DND-41 (cell line): ENCODE measurements at regions not wholly inside any gene's neighbourhood (a gene's known extent, or its start where the extent isn't known, plus 50 kb on each side); places are given as distances from the start of the nearest gene placed in this dataset.

ENCODE experiments used
- ATAC-seq: fragments of 200-7000 bp; cut with Tn5 transposase; 3 replicates; pipeline ENCODE4 v1.9.1; 2021; ENCODE audit warnings: low read depth; ENCODE audit not compliant: insufficient read depth
- DNase-seq: peaks from one replicate; pipeline ENCODE4 v3.0.0-alpha.2; 2020
- H2AFZ ChIP-seq: 2 replicates; pipeline ENCODE4 v1.6.0; 2012; ENCODE audit warnings: low read depth, low read length
- H3K27ac ChIP-seq: 2 replicates; pipeline ENCODE4 v1.5.1; 2012; ENCODE audit warnings: low read length, inconsistent platforms
- H3K27me3 ChIP-seq: fragments of 200-600 bp; sonication (generic); 2 replicates; pipeline ENCODE4 v1.6.0; 2012; ENCODE audit warnings: low read length, mild to moderate bottlenecking, inconsistent platforms; ENCODE audit not compliant: insufficient read depth, poor library complexity
- H3K36me3 ChIP-seq: 2 replicates; pipeline ENCODE4 v1.5.1; 2012; ENCODE audit warnings: low read length, inconsistent platforms; ENCODE audit not compliant: insufficient read depth
- H3K4me1 ChIP-seq: 2 replicates; pipeline ENCODE4 v1.5.1; 2012; ENCODE audit warnings: mild to moderate bottlenecking, low read length; ENCODE audit not compliant: insufficient read depth
- H3K4me2 ChIP-seq: 2 replicates; pipeline ENCODE4 v1.6.0; 2012; ENCODE audit warnings: mild to moderate bottlenecking, moderate library complexity, low read length, inconsistent platforms; ENCODE audit not compliant: insufficient read depth
- H3K4me3 ChIP-seq, 2 experiments: fragments of 200-600 bp in 1 of 2; shearing (Covaris generic) in 1 of 2; 2 replicates each; pipeline ENCODE4 v1.5.1; 2012 to 2016; ENCODE audit warnings: inconsistent platforms in 2 of 2, low read length in 2 of 2, mild to moderate bottlenecking in 2 of 2, low read depth in 1 of 2, moderate library complexity in 1 of 2
- H3K79me2 ChIP-seq: 2 replicates; pipeline ENCODE4 v1.6.0; 2012; ENCODE audit warnings: low read length, inconsistent platforms; ENCODE audit not compliant: insufficient read depth
- H3K9ac ChIP-seq: 2 replicates; pipeline ENCODE4 v1.6.0; 2012; ENCODE audit warnings: low read depth, mild to moderate bottlenecking, inconsistent platforms, low read length, moderate library complexity
- H3K9me3 ChIP-seq: 2 replicates; pipeline ENCODE4 v1.5.1; 2012; ENCODE audit warnings: low read length, moderate library complexity, mild to moderate bottlenecking, inconsistent platforms; ENCODE audit not compliant: insufficient read depth, severe bottlenecking
- H4K20me1 ChIP-seq: 2 replicates; pipeline ENCODE4 v1.6.0; 2012; ENCODE audit warnings: low read length; ENCODE audit not compliant: insufficient read depth
- EZH2 ChIP-seq: IDR thresholded peaks from 3 replicates; pipeline ENCODE4 v1.6.1; 2012; ENCODE audit warnings: borderline replicate concordance, low read depth, mild to moderate bottlenecking, moderate library complexity, low read length, inconsistent platforms; ENCODE audit not compliant: severe bottlenecking
- TF ChIP-seq, protein P1 (sequence below): IDR thresholded peaks from 2 replicates; pipeline ENCODE4 v1.5.1; 2012; ENCODE audit warnings: borderline replicate concordance, low read length, moderate library complexity, mild to moderate bottlenecking; ENCODE audit not compliant: poor library complexity, severe bottlenecking; ENCODE audit errors: extremely low read depth

DNA sequence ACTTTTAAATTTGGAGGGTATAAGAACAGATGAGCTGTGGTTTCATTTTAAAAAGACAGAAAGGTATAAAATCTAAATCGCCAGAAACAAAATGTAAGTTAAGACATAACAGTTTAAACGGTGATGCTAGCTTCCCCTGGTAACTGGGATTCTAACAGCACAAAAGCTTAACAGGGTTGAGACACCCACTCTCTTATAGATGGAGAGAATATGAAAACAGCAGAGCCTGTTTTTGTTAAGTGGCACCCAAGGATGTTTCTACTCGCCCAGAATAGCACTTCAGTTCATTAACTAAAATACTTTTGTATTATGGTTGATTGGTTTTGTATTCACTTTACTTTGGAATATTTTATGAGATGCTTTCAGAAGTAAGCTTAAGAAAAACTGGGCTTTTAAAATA lies 151.9 kb upstream of the RND3 start:
- no peaks in the 10 kb centered on the region for H3K27me3 ChIP-seq
- no peak overlapping the region for H3K4me2 ChIP-seq
- TF ChIP-seq, protein P1, sequence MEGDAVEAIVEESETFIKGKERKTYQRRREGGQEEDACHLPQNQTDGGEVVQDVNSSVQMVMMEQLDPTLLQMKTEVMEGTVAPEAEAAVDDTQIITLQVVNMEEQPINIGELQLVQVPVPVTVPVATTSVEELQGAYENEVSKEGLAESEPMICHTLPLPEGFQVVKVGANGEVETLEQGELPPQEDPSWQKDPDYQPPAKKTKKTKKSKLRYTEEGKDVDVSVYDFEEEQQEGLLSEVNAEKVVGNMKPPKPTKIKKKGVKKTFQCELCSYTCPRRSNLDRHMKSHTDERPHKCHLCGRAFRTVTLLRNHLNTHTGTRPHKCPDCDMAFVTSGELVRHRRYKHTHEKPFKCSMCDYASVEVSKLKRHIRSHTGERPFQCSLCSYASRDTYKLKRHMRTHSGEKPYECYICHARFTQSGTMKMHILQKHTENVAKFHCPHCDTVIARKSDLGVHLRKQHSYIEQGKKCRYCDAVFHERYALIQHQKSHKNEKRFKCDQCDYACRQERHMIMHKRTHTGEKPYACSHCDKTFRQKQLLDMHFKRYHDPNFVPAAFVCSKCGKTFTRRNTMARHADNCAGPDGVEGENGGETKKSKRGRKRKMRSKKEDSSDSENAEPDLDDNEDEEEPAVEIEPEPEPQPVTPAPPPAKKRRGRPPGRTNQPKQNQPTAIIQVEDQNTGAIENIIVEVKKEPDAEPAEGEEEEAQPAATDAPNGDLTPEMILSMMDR, result no peak
- TF ChIP-seq EZH2, result no peak
- no peaks in the 10 kb centered on the region for H4K20me1 ChIP-seq
- no peak overlapping the region for H2AFZ ChIP-seq
- H3K4me3 ChIP-seq, result no peak overlapping the region
- H3K27ac ChIP-seq, result no peak overlapping the region
- ATAC-seq, result no peak
- no peak for DNase-seq
- no peaks in the 10 kb centered on the region for H3K79me2 ChIP-seq
- H3K9ac ChIP-seq, result no peak overlapping the region
- no peaks in the 10 kb centered on the region for H3K9me3 ChIP-seq
- no peaks in the 10 kb centered on the region for H3K4me1 ChIP-seq
- H3K36me3 ChIP-seq, result no peaks in the 10 kb centered on the region

DNA sequence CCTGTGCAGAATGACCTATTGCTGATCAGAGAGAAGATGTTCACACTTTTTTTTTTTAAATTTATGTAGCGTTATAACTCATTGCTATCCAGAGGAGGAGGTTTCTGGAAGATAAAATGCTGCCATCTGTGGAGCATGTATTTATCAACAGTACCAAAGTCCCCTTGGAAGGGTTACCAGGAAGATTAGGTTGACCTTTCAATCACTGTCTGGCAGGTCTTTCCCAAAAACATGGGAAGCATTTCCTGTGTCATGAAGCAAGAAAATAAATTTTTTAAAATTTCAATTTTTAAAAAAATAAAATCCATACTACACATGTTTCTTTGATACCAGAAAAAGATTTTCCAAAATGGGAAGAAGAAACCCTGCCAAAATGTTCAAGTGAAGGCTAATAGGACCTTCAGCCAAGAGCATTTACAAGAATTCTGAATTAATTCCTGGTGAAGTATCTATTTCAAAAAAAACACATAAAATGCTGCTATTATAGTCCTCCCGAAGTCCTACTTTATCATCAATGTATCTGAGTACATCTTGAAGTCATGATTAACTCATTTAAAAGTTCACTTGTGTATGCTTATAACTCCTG lies 143.9 kb upstream of the RND3 start:
- H2AFZ ChIP-seq, result no peak overlapping the region
- H3K4me2 ChIP-seq, result no peak overlapping the region
- H3K4me1 ChIP-seq, result no peaks in the 10 kb centered on the region
- H3K9me3 ChIP-seq, result no peaks in the 10 kb centered on the region
- no peaks in the 10 kb centered on the region for H4K20me1 ChIP-seq
- no peaks in the 10 kb centered on the region for H3K27me3 ChIP-seq
- TF ChIP-seq EZH2, result no peak
- TF ChIP-seq, protein P1, result no peak
- no peak overlapping the region for H3K4me3 ChIP-seq
- H3K27ac ChIP-seq, result no peak overlapping the region
- ATAC-seq, result no peak
- no peak overlapping the region for H3K9ac ChIP-seq
- no peaks in the 10 kb centered on the region for H3K79me2 ChIP-seq
- no peak for DNase-seq
- H3K36me3 ChIP-seq, result no peaks in the 10 kb centered on the region

DNA sequence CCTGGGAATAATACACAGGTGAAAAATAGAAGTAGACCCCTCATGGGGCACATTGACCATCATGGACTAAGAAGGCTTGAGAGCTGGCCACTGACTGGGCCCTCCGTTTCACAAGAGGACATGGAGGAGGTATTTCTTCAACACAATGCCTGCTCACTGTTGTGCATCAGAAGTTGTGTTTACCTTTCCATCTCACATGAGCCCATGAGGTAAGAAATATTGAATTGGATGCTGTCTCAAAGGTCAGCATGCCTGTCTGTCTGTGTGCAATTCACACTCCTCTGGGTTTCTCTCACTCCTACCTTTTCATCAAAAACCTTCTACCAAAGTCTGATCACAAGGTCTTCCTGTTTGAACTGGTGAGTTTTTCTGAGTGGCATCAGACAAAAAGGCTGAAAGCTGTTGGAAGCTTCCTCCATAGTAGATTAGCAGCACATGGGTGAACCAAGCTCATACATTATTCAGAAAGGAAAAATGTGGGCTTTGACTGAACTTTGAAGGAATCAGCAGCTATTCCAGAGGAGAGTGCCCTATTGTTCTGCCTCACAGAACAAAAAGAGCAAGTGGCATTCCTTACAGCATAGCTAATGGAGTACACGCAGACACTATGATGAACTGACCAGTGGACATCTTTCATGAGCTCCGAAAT lies 143.2 kb upstream of the RND3 start:
- no peak for ATAC-seq

More for the DNA sequence above, 143.2 kb upstream of the RND3 start:
- Histone ChIP-seq H3K4me2 (no peak overlapping the region), H3K27me3 (no peaks in the 10 kb centered on the region), H3K9me3 (no peaks in the 10 kb centered on the region), H3K79me2 (no peaks in the 10 kb centered on the region), H3K4me1 (no peaks in the 10 kb centered on the region), H3K4me3 (no peak overlapping the region), H3K27ac (no peak overlapping the region), H3K9ac (no peak overlapping the region), H3K36me3 (no peaks in the 10 kb centered on the region), H2AFZ (peak overlapping the region; percentile 0; the same call in 1 of the 2 replicates), H4K20me1 (no peaks in the 10 kb centered on the region)
- no peak for DNase-seq
- TF ChIP-seq EZH2, result no peak
- TF ChIP-seq, protein P1, result no peak
